COLO829 (cell line): ENCODE measurements at regions not wholly inside any gene's neighbourhood (a gene's known extent, or its start where the extent isn't known, plus 50 kb on each side); places are given as distances from the start of the nearest gene placed in this dataset.

Experiments
- DNase-seq: peaks from one replicate; pipeline ENCODE4 v3.0.0; 2012; ENCODE audit warnings: low spot score

GRCh38 chrX:88424541-88424940 lies 322.5 kb upstream of the CPXCR1 start:
- no peak for DNase-seq

GRCh38 chrX:88425739-88426138 lies 321.3 kb upstream of the CPXCR1 start:
- no peak for DNase-seq

GRCh38 chrX:88437563-88437962 lies 309.5 kb upstream of the CPXCR1 start:
- DNase-seq = no peak

GRCh38 chrX:88438209-88438608 lies 308.8 kb upstream of the CPXCR1 start:
- DNase-seq = no peak

- no peak for DNase-seq
Measured at GRCh38 chrX:88439935-88440334, 307.1 kb upstream of the CPXCR1 start.
